IPS-18a (cell line): ENCODE measurements at regions not wholly inside any gene's neighbourhood (a gene's known extent, or its start where the extent isn't known, plus 50 kb on each side); places are given as distances from the start of the nearest gene placed in this dataset.

Experiments used
- H3K27ac ChIP-seq: one replicate; pipeline ENCODE4 v1.5.1; 2013; ENCODE audit warnings: low read length
- H3K27me3 ChIP-seq: one replicate; pipeline ENCODE4 v1.6.1; 2013; ENCODE audit warnings: mild to moderate bottlenecking, low read length; ENCODE audit not compliant: control insufficient read depth, insufficient read depth
- H3K36me3 ChIP-seq: one replicate; pipeline ENCODE4 v1.6.1; 2013; ENCODE audit warnings: low read depth, low read length; ENCODE audit not compliant: control insufficient read depth
- H3K4me1 ChIP-seq: one replicate; pipeline ENCODE4 v1.6.1; 2013; ENCODE audit warnings: low read depth, low read length; ENCODE audit not compliant: control insufficient read depth
- H3K4me3 ChIP-seq: one replicate; pipeline ENCODE4 v1.5.1; 2013; ENCODE audit warnings: low read length
- H3K9ac ChIP-seq: one replicate; pipeline ENCODE4 v1.6.1; 2013; ENCODE audit warnings: mild to moderate bottlenecking, low read length, moderate library complexity
- H3K9me3 ChIP-seq: one replicate; pipeline ENCODE4 v1.6.1; 2013; ENCODE audit warnings: low read depth, low read length; ENCODE audit not compliant: control insufficient read depth

DNA sequence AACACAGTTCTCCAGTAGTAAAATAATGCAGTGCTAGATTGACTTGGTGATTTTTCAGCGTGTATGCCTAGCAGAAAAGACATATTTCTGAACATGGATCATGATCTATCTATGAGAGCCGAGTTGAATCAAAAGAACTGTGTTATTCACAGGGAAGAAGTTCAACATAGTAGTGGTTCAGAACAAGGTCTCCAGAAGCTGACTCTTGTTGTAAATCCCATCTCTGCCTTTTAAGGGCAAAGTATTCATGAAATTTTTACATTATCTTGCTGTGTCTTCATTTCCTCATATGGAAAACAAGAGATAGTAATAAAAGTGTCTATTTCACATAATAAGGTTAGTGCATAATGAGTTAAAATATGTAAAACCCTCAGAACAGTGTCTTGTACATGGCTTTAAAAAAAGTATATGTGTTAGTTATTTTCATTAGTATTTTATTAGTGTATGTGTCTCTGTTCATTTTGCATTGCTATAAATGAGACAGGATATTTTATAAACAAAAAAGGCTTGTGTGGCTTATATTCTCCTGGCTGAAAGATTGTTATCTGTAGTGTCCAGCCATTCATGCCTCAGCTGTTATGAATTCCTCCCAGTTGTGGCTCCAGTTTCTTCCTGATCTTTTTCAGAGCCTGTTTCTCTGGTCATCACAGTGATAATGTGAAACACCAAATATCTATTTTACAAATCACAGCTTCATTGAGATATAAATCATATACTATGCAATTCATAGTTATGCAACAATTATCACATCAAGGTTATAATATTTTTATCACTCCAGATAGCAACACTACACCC lies 1351.2 kb downstream of the STIM2 start:
- Histone ChIP-seq H3K4me3 (no peak overlapping the region), H3K27me3 (no peaks in the 10 kb centered on the region), H3K4me1 (no peaks in the 10 kb centered on the region), H3K9ac (no peak overlapping the region), H3K9me3 (no peaks in the 10 kb centered on the region), H3K27ac (no peak overlapping the region), H3K36me3 (no peaks in the 10 kb centered on the region)

DNA sequence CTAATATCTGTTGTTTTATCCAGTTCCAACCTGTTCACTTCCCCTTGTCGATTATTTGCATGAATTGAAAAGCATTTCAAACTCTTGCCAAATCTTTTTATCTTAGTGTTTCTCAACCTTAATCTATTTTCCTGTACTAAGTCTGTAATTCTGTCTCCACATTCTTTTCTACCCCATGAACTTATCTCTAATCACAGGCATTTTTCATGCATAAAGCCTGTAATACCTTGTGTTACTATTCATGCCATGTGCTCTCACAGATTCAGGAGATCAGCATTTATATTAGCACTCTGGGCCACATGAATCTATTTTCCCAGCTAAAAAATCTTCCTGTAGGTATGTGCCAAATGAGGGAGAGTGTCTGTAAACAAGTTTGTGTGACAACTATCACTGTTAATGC lies 1360.9 kb downstream of the STIM2 start:
- Histone ChIP-seq H3K9me3 (no peaks in the 10 kb centered on the region), H3K27ac (no peak overlapping the region), H3K36me3 (no peaks in the 10 kb centered on the region)

DNA sequence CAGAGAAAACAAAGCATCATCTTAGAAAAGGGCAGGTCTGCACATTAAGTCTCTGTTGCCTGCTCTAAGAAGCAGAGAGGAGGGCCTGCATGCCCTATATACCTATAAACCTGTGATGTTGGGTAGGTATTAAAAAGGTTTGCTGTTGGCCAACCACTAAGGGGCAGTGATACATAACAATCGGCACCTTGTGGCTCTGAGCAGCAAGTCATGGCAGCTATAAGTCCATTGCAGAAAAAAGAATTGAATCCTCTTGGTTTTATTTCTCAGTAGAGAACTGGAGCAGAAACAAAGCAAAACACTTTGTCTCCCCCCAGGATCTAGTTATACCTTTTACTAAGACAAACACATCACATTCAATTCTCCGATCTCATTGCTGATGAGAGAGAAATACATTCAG lies 1364.4 kb downstream of the STIM2 start:
- H3K36me3 ChIP-seq = no peaks in the 10 kb centered on the region

More for the DNA sequence above, 1360.9 kb downstream of the STIM2 start:
- peaks cover 15% of the 10 kb centered on the region for H3K4me1 ChIP-seq
- no peaks in the 10 kb centered on the region for H3K27me3 ChIP-seq
- H3K4me3 ChIP-seq = no peak overlapping the region
- H3K9ac ChIP-seq = no peak overlapping the region

DNA sequence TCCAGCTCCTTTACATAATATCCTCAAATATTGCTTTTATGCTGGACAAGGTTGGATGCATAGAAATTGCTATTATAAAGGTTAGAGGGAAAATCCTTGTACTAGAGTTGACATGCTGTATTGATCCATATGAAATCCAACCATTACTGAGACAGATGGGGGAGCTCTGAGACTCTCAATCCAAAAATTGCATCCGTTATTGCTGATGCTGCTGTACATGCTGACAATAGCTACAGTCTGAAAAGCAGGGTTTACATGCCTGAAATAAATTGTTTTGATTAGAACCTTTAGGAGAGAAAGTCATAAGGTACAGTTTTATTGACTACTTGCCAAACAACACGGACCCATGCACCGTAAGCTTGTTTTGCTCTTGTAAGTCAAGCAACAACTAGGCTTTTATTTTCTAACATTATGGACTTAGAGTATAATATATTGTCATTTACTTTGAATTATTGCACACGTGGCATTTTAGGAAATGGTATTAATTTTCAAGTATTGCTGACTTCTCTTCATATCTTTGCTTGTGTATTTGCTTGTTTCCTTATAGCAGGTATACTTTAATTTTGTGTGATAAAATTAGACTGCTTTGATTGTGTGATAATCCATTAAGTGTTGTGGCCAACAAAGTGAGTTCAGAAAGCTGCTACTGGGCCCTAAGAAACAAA lies 1365.2 kb downstream of the STIM2 start:
- Histone ChIP-seq H3K9me3 (no peaks in the 10 kb centered on the region), H3K27me3 (no peaks in the 10 kb centered on the region), H3K27ac (no peak overlapping the region), H3K4me3 (no peak overlapping the region), H3K36me3 (no peaks in the 10 kb centered on the region), H3K9ac (no peak overlapping the region), H3K4me1 (peaks cover 24% of the 10 kb centered on the region)

More for the DNA sequence above, 1364.4 kb downstream of the STIM2 start:
- Histone ChIP-seq H3K4me1 (peaks cover 24% of the 10 kb centered on the region), H3K27ac (no peak overlapping the region), H3K9me3 (no peaks in the 10 kb centered on the region), H3K27me3 (no peaks in the 10 kb centered on the region), H3K9ac (no peak overlapping the region), H3K4me3 (no peak overlapping the region)

GRCh38 chr4:28226962-28227361 lies 1366.3 kb downstream of the STIM2 start:
- Histone ChIP-seq H3K4me3 (no peak overlapping the region), H3K36me3 (no peaks in the 10 kb centered on the region), H3K9ac (no peak overlapping the region), H3K27me3 (no peaks in the 10 kb centered on the region), H3K27ac (no peak overlapping the region), H3K9me3 (no peaks in the 10 kb centered on the region), H3K4me1 (peaks cover 24% of the 10 kb centered on the region)

GRCh38 chr4:28227764-28228163 lies 1367.1 kb downstream of the STIM2 start:
- peaks cover 24% of the 10 kb centered on the region for H3K4me1 ChIP-seq
- H3K9me3 ChIP-seq = no peaks in the 10 kb centered on the region
- no peak overlapping the region for H3K4me3 ChIP-seq
- H3K36me3 ChIP-seq = no peaks in the 10 kb centered on the region
- no peak overlapping the region for H3K27ac ChIP-seq
- no peaks in the 10 kb centered on the region for H3K27me3 ChIP-seq
- H3K9ac ChIP-seq = no peak overlapping the region

GRCh38 chr4:28228561-28229491 lies 1368.2 kb downstream of the STIM2 start:
- Histone ChIP-seq H3K9ac (no peak overlapping the region), H3K4me3 (no peak overlapping the region), H3K36me3 (no peaks in the 10 kb centered on the region), H3K4me1 (peaks cover 24% of the 10 kb centered on the region), H3K27me3 (no peaks in the 10 kb centered on the region), H3K27ac (no peak overlapping the region), H3K9me3 (no peaks in the 10 kb centered on the region)

DNA sequence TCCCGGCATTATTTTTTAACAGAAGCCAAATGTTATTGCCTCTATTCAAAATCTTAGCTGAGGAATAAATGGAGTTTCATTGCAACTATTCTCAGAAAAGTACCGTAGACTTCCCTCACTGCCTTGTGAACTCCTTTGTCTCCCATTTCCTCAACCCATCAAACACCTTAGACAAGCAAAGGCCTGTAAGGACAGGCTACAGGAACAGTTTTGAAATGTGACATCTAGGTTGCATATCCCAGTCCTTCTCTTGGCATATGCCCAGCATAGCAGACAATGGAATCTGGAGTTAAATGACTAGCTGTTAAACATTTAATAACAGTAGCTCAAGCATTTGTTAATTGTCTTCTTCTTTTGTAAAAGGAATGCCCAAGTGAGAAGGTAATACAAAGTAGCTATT lies 1371.7 kb downstream of the STIM2 start:
- Histone ChIP-seq H3K9ac (no peak overlapping the region), H3K27ac (no peak overlapping the region), H3K9me3 (no peaks in the 10 kb centered on the region), H3K4me1 (peaks cover 8% of the 10 kb centered on the region), H3K36me3 (no peaks in the 10 kb centered on the region), H3K27me3 (no peaks in the 10 kb centered on the region), H3K4me3 (no peak overlapping the region)

GRCh38 chr4:28232951-28233350 lies 1372.3 kb downstream of the STIM2 start:
- H3K36me3 ChIP-seq = no peaks in the 10 kb centered on the region
- no peak overlapping the region for H3K4me3 ChIP-seq
- peaks cover 8% of the 10 kb centered on the region for H3K4me1 ChIP-seq
- no peaks in the 10 kb centered on the region for H3K9me3 ChIP-seq
- no peaks in the 10 kb centered on the region for H3K27me3 ChIP-seq
- H3K27ac ChIP-seq = no peak overlapping the region
- H3K9ac ChIP-seq = no peak overlapping the region

DNA sequence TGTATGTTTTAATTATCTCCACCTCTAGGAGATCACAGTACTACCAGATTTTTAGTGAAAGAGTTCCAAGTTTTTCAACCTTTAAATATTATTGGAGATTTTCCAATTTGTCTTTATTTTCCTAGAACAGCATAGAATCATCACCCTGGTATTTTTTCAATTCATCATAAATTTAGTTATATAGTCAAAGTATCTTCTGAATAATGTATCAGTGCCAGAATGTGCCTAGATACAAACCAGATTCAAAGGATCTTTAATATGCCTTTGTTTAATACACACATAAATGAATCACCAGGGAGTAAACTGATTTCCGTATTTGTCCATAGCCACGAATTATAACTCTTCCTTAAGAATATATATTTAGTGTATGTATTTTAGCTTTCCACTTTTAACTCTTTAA lies 1373.1 kb downstream of the STIM2 start:
- Histone ChIP-seq H3K27me3 (no peaks in the 10 kb centered on the region), H3K9ac (no peak overlapping the region), H3K4me3 (no peak overlapping the region)

DNA sequence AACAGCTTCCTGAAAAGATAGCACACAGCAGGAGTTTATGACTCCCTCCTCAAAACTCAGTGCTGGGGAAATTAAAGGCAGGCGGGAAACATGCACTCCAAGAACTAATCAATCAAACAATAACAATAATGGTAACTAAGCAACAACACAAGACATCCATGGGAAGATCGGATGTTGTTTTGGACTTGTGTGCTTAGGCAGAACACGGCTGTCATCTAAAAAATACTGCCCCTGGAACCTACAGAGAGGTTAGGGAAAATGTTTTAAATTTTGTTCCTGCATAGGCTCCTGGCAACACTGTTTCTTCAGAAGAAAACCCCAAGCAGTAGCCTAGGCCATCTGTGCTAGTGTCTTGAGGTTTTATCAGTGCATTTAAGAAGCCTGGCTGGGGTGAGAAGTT lies 1378.2 kb downstream of the STIM2 start:
- Histone ChIP-seq H3K9ac (no peak overlapping the region), H3K4me1 (no peaks in the 10 kb centered on the region), H3K9me3 (no peaks in the 10 kb centered on the region), H3K27ac (no peak overlapping the region), H3K4me3 (no peak overlapping the region), H3K36me3 (no peaks in the 10 kb centered on the region), H3K27me3 (no peaks in the 10 kb centered on the region)

More for the DNA sequence above, 1373.1 kb downstream of the STIM2 start:
- no peaks in the 10 kb centered on the region for H3K9me3 ChIP-seq
- no peaks in the 10 kb centered on the region for H3K36me3 ChIP-seq
- H3K27ac ChIP-seq = no peak overlapping the region
- peaks cover 8% of the 10 kb centered on the region for H3K4me1 ChIP-seq
